H1 (cell line): ENCODE measurements at regions not wholly inside any gene's neighbourhood (a gene's known extent, or its start where the extent isn't known, plus 50 kb on each side); places are given as distances from the start of the nearest gene placed in this dataset.
A peak's percentile ranks its signal among the peaks of the same experiment; 100 is the strongest.

Experiments
- CTCF ChIA-PET: fragments of 300-600 bp; sonication (Branson Sonifier 250); formaldehyde crosslinking; loops from one replicate; lab custom pipeline; 2021; ENCODE audit not compliant: partially characterized antibody; lab: Charles Lee
- POLR2A ChIA-PET: fragments of 300-600 bp; sonication (Branson Sonifier 250); formaldehyde crosslinking; loops from one replicate; lab custom pipeline; 2021; ENCODE audit warnings: inconsistent platforms; ENCODE audit not compliant: partially characterized antibody; lab: Charles Lee
- DNase-seq, 2 experiments: peaks; one replicate each; pipeline versions ENCODE4 v3.0.0 to v3.0.0-alpha.2; 2010 to 2022; ENCODE audit warnings: low spot score in 2 of 2, low read depth in 1 of 2, mixed read lengths in 1 of 2
- FAIRE-seq: peaks from 2 replicates; lab custom pipeline; 2011; peaks lifted over from hg19 to GRCh38; lab: Jason Lieb, UNC
- H2AFZ ChIP-seq: 2 replicates; pipeline ENCODE4 v1.8.1; 2012; ENCODE audit warnings: low read length, inconsistent platforms
- H2AK5ac ChIP-seq: 2 replicates; pipeline ENCODE4 v1.6.1; 2013; ENCODE audit warnings: low read depth, low read length
- H2BK120ac ChIP-seq: replicated peaks from 2 replicates; pipeline ENCODE3; 2013; ENCODE audit warnings: low read depth, low read length, inconsistent platforms
- H2BK12ac ChIP-seq: 2 replicates; pipeline ENCODE4 v1.6.1; 2013; ENCODE audit warnings: low read depth, low read length
- H2BK15ac ChIP-seq: 2 replicates; pipeline ENCODE4 v1.6.1; 2013; ENCODE audit warnings: low read length
- H2BK20ac ChIP-seq: 2 replicates; pipeline ENCODE4 v1.6.1; 2013; ENCODE audit warnings: low read length
- H2BK5ac ChIP-seq: 2 replicates; pipeline ENCODE4 v1.6.1; 2013; ENCODE audit warnings: low read depth, low read length
- H3K14ac ChIP-seq: 2 replicates; pipeline ENCODE4 v1.6.1; 2013; ENCODE audit warnings: inconsistent platforms; ENCODE audit not compliant: insufficient read length
- H3K18ac ChIP-seq: 2 replicates; pipeline ENCODE4 v1.6.1; 2013; ENCODE audit warnings: low read length; ENCODE audit errors: extremely low read depth
- H3K23ac ChIP-seq: 2 replicates; pipeline ENCODE4 v1.6.1; 2013; ENCODE audit warnings: inconsistent platforms; ENCODE audit not compliant: insufficient read length
- H3K23me2 ChIP-seq: 2 replicates; pipeline ENCODE4 v1.6.1; 2013; ENCODE audit warnings: low read depth, low read length
- H3K27ac ChIP-seq: 2 replicates; pipeline ENCODE4 v1.6.1; 2011; ENCODE audit warnings: low read depth, low read length, inconsistent platforms
- H3K27me3 ChIP-seq, 4 experiments: replicated peaks in 1 of 4; 1 replicate in 1 of 4; 2 replicates in 3 of 4; pipeline versions ENCODE4 v1.6.1 to v1.8.1; 2011 to 2013; ENCODE audit warnings: low read length in 3 of 4, mild to moderate bottlenecking in 3 of 4, inconsistent platforms in 2 of 4, mixed read lengths in 2 of 4, moderate library complexity in 1 of 4; ENCODE audit not compliant: control insufficient read depth in 3 of 4, insufficient read depth in 3 of 4; ENCODE audit errors: extremely low read depth in 1 of 4
- H3K36me3 ChIP-seq, 4 experiments: 2 replicates each; pipeline versions ENCODE4 v1.6.1 to v1.8.1; 2011 to 2013; ENCODE audit warnings: mild to moderate bottlenecking in 4 of 4, low read length in 3 of 4, moderate library complexity in 2 of 4, control low read depth in 1 of 4, inconsistent platforms in 1 of 4; ENCODE audit not compliant: insufficient read depth in 4 of 4, control insufficient read depth in 2 of 4
- H3K4ac ChIP-seq: replicated peaks from 2 replicates; pipeline ENCODE3; 2013; ENCODE audit warnings: low read length, low read depth, mixed read lengths, inconsistent platforms; ENCODE audit not compliant: insufficient read length
- H3K4me1 ChIP-seq, 4 experiments: replicated peaks in 1 of 4; 1 replicate in 1 of 4; 2 replicates in 3 of 4; pipeline versions ENCODE4 v1.6.1 to v1.8.1; 2011 to 2013; ENCODE audit warnings: low read length in 3 of 4, inconsistent platforms in 2 of 4, mixed read lengths in 1 of 4; ENCODE audit not compliant: insufficient read depth in 4 of 4, control insufficient read depth in 3 of 4
- H3K4me2 ChIP-seq, 2 experiments: 2 replicates each; pipeline versions ENCODE4 v1.6.1 to v1.8.1; 2011 to 2013; ENCODE audit warnings: low read depth in 2 of 2, low read length in 2 of 2, control low read depth in 1 of 2, inconsistent platforms in 1 of 2, mild to moderate bottlenecking in 1 of 2; ENCODE audit not compliant: insufficient read depth in 1 of 2
- H3K4me3 ChIP-seq, 4 experiments: fragments of 200-600, 300-600 bp in 1 of 4; sonication (generic), shearing (Covaris generic), sonication (Bioruptor Twin) in 1 of 4; 2 replicates each; pipeline versions ENCODE4 v1.5.1 to v1.8.1; 2011 to 2016; ENCODE audit warnings: low read length in 4 of 4, low read depth in 3 of 4, control low read depth in 2 of 4, inconsistent platforms in 2 of 4, mild to moderate bottlenecking in 2 of 4, mixed read lengths in 1 of 4, moderate library complexity in 1 of 4; ENCODE audit not compliant: insufficient read depth in 2 of 4; ENCODE audit errors: extremely low read depth in 1 of 4
- H3K56ac ChIP-seq: replicated peaks from 2 replicates; pipeline ENCODE3; 2013; ENCODE audit warnings: low read depth, mild to moderate bottlenecking, mixed read lengths, low read length, inconsistent platforms; ENCODE audit not compliant: insufficient read length
- H3K79me1 ChIP-seq: 2 replicates; pipeline ENCODE4 v1.6.1; 2013; ENCODE audit warnings: low read depth, low read length, control low read depth
- H3K79me2 ChIP-seq, 2 experiments: 2 replicates each; pipeline versions ENCODE4 v1.6.1 to v1.8.1; 2012 to 2013; ENCODE audit warnings: low read length in 2 of 2, mild to moderate bottlenecking in 2 of 2, inconsistent platforms in 1 of 2; ENCODE audit not compliant: insufficient read depth in 2 of 2, control insufficient read depth in 1 of 2
- H3K9ac ChIP-seq, 4 experiments: replicated peaks in 1 of 4; 1 replicate in 1 of 4; 2 replicates in 3 of 4; pipeline versions ENCODE4 v1.6.1 to v1.8.1; 2011 to 2013; ENCODE audit warnings: low read depth in 3 of 4, low read length in 3 of 4, control low read depth in 2 of 4, mild to moderate bottlenecking in 2 of 4, moderate library complexity in 2 of 4, inconsistent platforms in 1 of 4; ENCODE audit errors: extremely low read depth in 1 of 4
- H3K9me3 ChIP-seq, 2 experiments: 2 replicates each; pipeline versions ENCODE4 v1.6.1 to v1.8.1; 2012 to 2013; ENCODE audit warnings: mild to moderate bottlenecking in 2 of 2, moderate library complexity in 2 of 2, control low read depth in 1 of 2, inconsistent platforms in 1 of 2, low read depth in 1 of 2, low read length in 1 of 2, mixed read lengths in 1 of 2; ENCODE audit not compliant: insufficient read depth in 2 of 2
- H4K20me1 ChIP-seq, 2 experiments: replicated peaks in 1 of 2; 2 replicates each; pipeline versions ENCODE3 to v1.8.1; 2011 to 2013; ENCODE audit warnings: inconsistent platforms in 2 of 2, low read length in 2 of 2, mild to moderate bottlenecking in 1 of 2; ENCODE audit not compliant: insufficient read depth in 2 of 2, control insufficient read depth in 1 of 2
- H4K5ac ChIP-seq: 2 replicates; pipeline ENCODE4 v1.6.1; 2013; ENCODE audit warnings: low read length, low read depth, mixed read lengths, inconsistent platforms; ENCODE audit not compliant: insufficient read length
- H4K8ac ChIP-seq: 2 replicates; pipeline ENCODE4 v1.8.0; 2013; ENCODE audit warnings: mild to moderate bottlenecking, moderate library complexity, low read length, inconsistent platforms; ENCODE audit not compliant: insufficient read depth; ENCODE audit errors: extremely low read depth
- H4K91ac ChIP-seq: replicated peaks from 2 replicates; pipeline ENCODE3; 2013; ENCODE audit warnings: low read length, mixed read lengths, inconsistent platforms; ENCODE audit not compliant: insufficient read length
- CBX8 ChIP-seq: fragments of 300-800, 300-1000 bp; sonication (generic); IDR thresholded peaks from 2 replicates; pipeline ENCODE4 v1.7.1; 2016; ENCODE audit warnings: low read depth, low read length, borderline replicate concordance
- CREB1 ChIP-seq: IDR thresholded peaks from 2 replicates; pipeline ENCODE4 v1.6.1; 2012; ENCODE audit warnings: inconsistent platforms
- KDM1A ChIP-seq: fragments of 200-600, 300-600 bp; sonication (generic); IDR thresholded peaks from 2 replicates; pipeline ENCODE4 v1.7.1; 2016; ENCODE audit warnings: mild to moderate bottlenecking, low read length, borderline replicate concordance
- RBBP5 ChIP-seq: IDR thresholded peaks from 2 replicates; pipeline ENCODE4 v1.7.1; 2012; ENCODE audit warnings: low read depth, mild to moderate bottlenecking, inconsistent platforms, low read length, moderate library complexity, borderline replicate concordance
- SIN3A ChIP-seq, 2 experiments: IDR thresholded peaks in 1 of 2; conservative IDR thresholded peaks in 1 of 2; 2 replicates each; pipeline ENCODE4 v1.6.1; 2011 to 2012; ENCODE audit warnings: low read length in 2 of 2, improper control_type of control experiment in 1 of 2, low read depth in 1 of 2, mild to moderate bottlenecking in 1 of 2
- TCF12 ChIP-seq: IDR thresholded peaks from 2 replicates; pipeline ENCODE4 v1.6.1; 2011; ENCODE audit warnings: low read depth, mild to moderate bottlenecking, low read length
- WGBS, 2 experiments: shearing (Covaris generic) in 1 of 2; methylation state at CpG; one replicate each; pipeline versions ENCODE4 v1.1.6 to v1.1.7; 2013 to 2015; ENCODE audit warnings: low lambda C conversion rate in 2 of 2, mixed read lengths in 2 of 2, inconsistent platforms in 1 of 2, low coverage in 1 of 2, missing lambda C conversion rate in 1 of 2; ENCODE audit not compliant: insufficient replicate concordance in 2 of 2, insufficient coverage in 1 of 2, insufficient read length in 1 of 2; ENCODE audit errors: extremely low coverage in 1 of 2, missing lambda C conversion rate in 1 of 2; 5-methylcytosine and 5-hydroxymethylcytosine counted together

GRCh38 chr12:91920276-91920675 lies 225.4 kb downstream of the BTG1 start:
- Histone ChIP-seq H3K27ac (no peak overlapping the region), H3K14ac (no peak overlapping the region), H4K8ac (no peak overlapping the region), H3K56ac (no peak overlapping the region), H3K36me3 (no peaks in the 10 kb centered on the region), H3K4me2 (no peak overlapping the region), H3K79me2 (no peaks in the 10 kb centered on the region), H2BK20ac (no peak overlapping the region), H2AFZ (0 out of 2 replicates have a peak overlapping the region, but pooled peaks have one; percentile 0), H3K4me3 (no peak overlapping the region), H2BK12ac (no peak overlapping the region), H3K9me3 (peaks cover 0 to 9% of the 10 kb centered on the region in 2 experiments; a peak in 1 of 4 replicates), H3K9ac (no peak overlapping the region), H2BK120ac (no peak overlapping the region), H3K23ac (no peak overlapping the region), H2AK5ac (no peak overlapping the region), H4K91ac (no peak overlapping the region), H3K18ac (no peak overlapping the region), H2BK15ac (no peak overlapping the region), H3K4ac (no peak overlapping the region), H3K79me1 (no peaks in the 10 kb centered on the region), H4K5ac (no peak overlapping the region), H3K27me3 (no peaks in the 10 kb centered on the region), H3K23me2 (no peaks in the 10 kb centered on the region), H4K20me1 (no peaks in the 10 kb centered on the region), H2BK5ac (no peak overlapping the region), H3K4me1 (no peaks in the 10 kb centered on the region; a peak in 1 of 7 replicates)
- POLR2A ChIA-PET = no interaction called here
- 88% methylated on average over 2 of the region's 2 CpGs; no CpG with 5 or more reads in 1 of the 2 experiments for WGBS, 2 experiments
- no peak for DNase-seq
- no peak for FAIRE-seq
- CTCF ChIA-PET = no interaction called here
- TF ChIP-seq CBX8 (no peak), CREB1 (no peak), RBBP5 (no peak), SIN3A (conservative IDR thresholded peaks at IDR 0.05 in 1 of 2, IDR thresholded peaks at IDR 0.05 in 1 of 2; ENCODE audit: low read depth in 1 of 2, low read length in 2 of 2) (no peak), TCF12 (no peak), KDM1A (no peak)
